NB4 (cell line): ENCODE measurements at regions not wholly inside any gene's neighbourhood (a gene's known extent, or its start where the extent isn't known, plus 50 kb on each side); places are given as distances from the start of the nearest gene placed in this dataset.

Experiments used
- POLR2A ChIP-seq: IDR thresholded peaks from 2 replicates; pipeline ENCODE4 v1.6.1; 2011; ENCODE audit warnings: mild to moderate bottlenecking; ENCODE audit not compliant: insufficient read length; ENCODE audit errors: extremely low read depth
- TF ChIP-seq, protein P1 (sequence below): IDR thresholded peaks from one replicate; pipeline ENCODE4 v1.5.1; 2012; ENCODE audit warnings: low read depth, low read length

DNA sequence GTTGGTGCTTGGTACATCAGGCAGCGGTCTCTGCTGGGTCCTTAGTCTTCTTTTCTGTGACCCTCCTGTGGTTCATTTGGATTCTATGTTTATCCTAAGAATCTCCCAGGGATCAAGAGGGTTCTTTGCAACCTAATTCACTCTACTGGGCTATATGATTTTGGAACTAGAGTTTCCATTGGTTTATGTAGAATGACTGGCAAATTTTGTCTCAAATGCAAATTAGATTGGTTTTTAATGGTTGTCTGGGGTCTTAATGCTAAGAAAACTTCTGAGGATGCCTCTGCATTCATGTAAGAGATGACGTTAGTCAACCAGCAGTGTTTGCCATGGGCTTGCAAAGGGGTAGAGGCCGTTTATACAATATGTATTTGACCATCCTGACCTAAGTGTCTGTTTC, 129.8 kb upstream of the ZFP64 start:
- TF ChIP-seq, protein P1, sequence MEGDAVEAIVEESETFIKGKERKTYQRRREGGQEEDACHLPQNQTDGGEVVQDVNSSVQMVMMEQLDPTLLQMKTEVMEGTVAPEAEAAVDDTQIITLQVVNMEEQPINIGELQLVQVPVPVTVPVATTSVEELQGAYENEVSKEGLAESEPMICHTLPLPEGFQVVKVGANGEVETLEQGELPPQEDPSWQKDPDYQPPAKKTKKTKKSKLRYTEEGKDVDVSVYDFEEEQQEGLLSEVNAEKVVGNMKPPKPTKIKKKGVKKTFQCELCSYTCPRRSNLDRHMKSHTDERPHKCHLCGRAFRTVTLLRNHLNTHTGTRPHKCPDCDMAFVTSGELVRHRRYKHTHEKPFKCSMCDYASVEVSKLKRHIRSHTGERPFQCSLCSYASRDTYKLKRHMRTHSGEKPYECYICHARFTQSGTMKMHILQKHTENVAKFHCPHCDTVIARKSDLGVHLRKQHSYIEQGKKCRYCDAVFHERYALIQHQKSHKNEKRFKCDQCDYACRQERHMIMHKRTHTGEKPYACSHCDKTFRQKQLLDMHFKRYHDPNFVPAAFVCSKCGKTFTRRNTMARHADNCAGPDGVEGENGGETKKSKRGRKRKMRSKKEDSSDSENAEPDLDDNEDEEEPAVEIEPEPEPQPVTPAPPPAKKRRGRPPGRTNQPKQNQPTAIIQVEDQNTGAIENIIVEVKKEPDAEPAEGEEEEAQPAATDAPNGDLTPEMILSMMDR, result no peak
- no peak for TF ChIP-seq POLR2A
